GM23338 (cell line): ENCODE measurements at regions not wholly inside any gene's neighbourhood (a gene's known extent, or its start where the extent isn't known, plus 50 kb on each side); places are given as distances from the start of the nearest gene placed in this dataset.

Experiments used
- ATAC-seq: fragments of 200-7000 bp; cut with Tn5 transposase; 3 replicates; pipeline ENCODE4 v1.9.1; 2020
- DNase-seq: peaks from one replicate; pipeline ENCODE4 v3.0.0-alpha.2; 2015; ENCODE audit warnings: low spot score
- H2AFZ ChIP-seq: fragments of 200-600 bp; sonication (generic); 2 replicates; pipeline ENCODE4 v1.8.0; 2016; ENCODE audit warnings: antibody characterized with exemption, mild to moderate bottlenecking, moderate library complexity
- H3F3A ChIP-seq: fragments of 200-600 bp; sonication (generic); replicated peaks from 2 replicates; pipeline ENCODE4 v1.8.0; 2017; ENCODE audit warnings: antibody characterized with exemption, mixed run types, low read depth
- H3K27ac ChIP-seq: fragments of 200-600 bp; sonication (generic); 2 replicates; pipeline ENCODE4 v1.6.1; 2016; ENCODE audit warnings: low read depth
- H3K27me3 ChIP-seq: fragments of 200-600 bp; sonication (generic); 2 replicates; pipeline ENCODE4 v1.8.0; 2016; ENCODE audit warnings: mild to moderate bottlenecking, mixed run types, moderate library complexity; ENCODE audit not compliant: insufficient read depth
- H3K36me3 ChIP-seq: fragments of 200-600 bp; sonication (generic); 2 replicates; pipeline ENCODE4 v1.8.0; 2016; ENCODE audit warnings: mild to moderate bottlenecking; ENCODE audit not compliant: insufficient read depth
- H3K4me1 ChIP-seq: fragments of 200-600 bp; sonication (generic); 2 replicates; pipeline ENCODE4 v1.8.0; 2016; ENCODE audit warnings: mild to moderate bottlenecking, moderate library complexity; ENCODE audit not compliant: insufficient read depth
- H3K4me2 ChIP-seq: fragments of 200-600 bp; sonication (generic); 2 replicates; pipeline ENCODE4 v1.7.1; 2017; ENCODE audit warnings: mixed run types
- H3K4me3 ChIP-seq: fragments of 200-600 bp; sonication (generic); 2 replicates; pipeline ENCODE4 v1.6.1; 2016; ENCODE audit warnings: mixed run types
- H3K79me2 ChIP-seq: fragments of 200-600 bp; sonication (generic); replicated peaks from 2 replicates; pipeline ENCODE4 v1.8.0; 2017; ENCODE audit warnings: mild to moderate bottlenecking; ENCODE audit not compliant: insufficient read depth
- H3K9me2 ChIP-seq: fragments of 200-600 bp; sonication (generic); 2 replicates; pipeline ENCODE4 v1.8.0; 2017; ENCODE audit not compliant: insufficient read depth
- H4K20me1 ChIP-seq: fragments of 200-600 bp; sonication (generic); replicated peaks from 2 replicates; pipeline ENCODE4 v1.8.0; 2017; ENCODE audit warnings: mild to moderate bottlenecking; ENCODE audit not compliant: insufficient read depth
- H3K27ac Mint-ChIP-seq: 2 replicates; pipeline ENCODE4 v1.8.0; 2020; ENCODE audit warnings: inconsistent platforms, mild to moderate bottlenecking, moderate library complexity, mixed read lengths
- H3K27me3 Mint-ChIP-seq: 3 replicates; pipeline ENCODE4 v1.8.0; 2022; ENCODE audit warnings: low read depth, mild to moderate bottlenecking, moderate library complexity, mixed read lengths, inconsistent platforms; ENCODE audit not compliant: insufficient read depth, poor library complexity
- H3K36me3 Mint-ChIP-seq: 3 replicates; pipeline ENCODE4 v1.8.0; 2021; ENCODE audit warnings: low read depth, mild to moderate bottlenecking, inconsistent platforms, moderate library complexity, mixed read lengths
- H3K4me1 Mint-ChIP-seq: 3 replicates; pipeline ENCODE4 v1.8.0; 2020; ENCODE audit warnings: mild to moderate bottlenecking, inconsistent platforms, mixed read lengths
- H3K4me3 Mint-ChIP-seq: 3 replicates; pipeline ENCODE4 v1.8.0; 2021; ENCODE audit warnings: moderate library complexity, mild to moderate bottlenecking, inconsistent platforms, mixed read lengths
- H3K9me3 Mint-ChIP-seq: 3 replicates; pipeline ENCODE4 v1.8.0; 2020; ENCODE audit warnings: moderate library complexity, mild to moderate bottlenecking, inconsistent platforms, mixed read lengths
- CREB1 ChIP-seq: fragments of 250-450 bp; sonication (Bioruptor Pico); IDR thresholded peaks from 2 replicates; pipeline ENCODE4 v1.5.0; 2020; ENCODE audit warnings: low read depth, mild to moderate bottlenecking, moderate library complexity
- EZH2phosphoT487 ChIP-seq: fragments of 200-600 bp; sonication (generic); IDR thresholded peaks from one replicate; pipeline ENCODE4 v1.8.1; 2018; ENCODE audit warnings: antibody characterized with exemption; ENCODE audit not compliant: unreplicated experiment
- POLR2AphosphoS5 ChIP-seq: IDR thresholded peaks from 2 replicates; pipeline ENCODE4 v1.6.1; 2016; ENCODE audit warnings: antibody characterized with exemption, low read depth
- STAT1 ChIP-seq: IDR thresholded peaks from one replicate; pipeline ENCODE4 v1.6.1; 2016; ENCODE audit warnings: antibody characterized with exemption; ENCODE audit not compliant: unreplicated experiment
- ZNF114 ChIP-seq: fragments of 250-450 bp; sonication (Bioruptor Pico); IDR thresholded peaks from 2 replicates; pipeline ENCODE4 v1.5.0; 2020; ENCODE audit warnings: mild to moderate bottlenecking, moderate library complexity
- ZNF331 ChIP-seq: fragments of 250-450 bp; sonication (Bioruptor Pico); IDR thresholded peaks from 2 replicates; pipeline ENCODE4 v1.5.0; 2020; ENCODE audit warnings: low read depth, mild to moderate bottlenecking, moderate library complexity
- TF ChIP-seq, protein P1 (sequence below), 2 experiments: fragments of 200-600 bp in 1 of 2; sonication (generic) in 1 of 2; conservative IDR thresholded peaks; 2 replicates each; pipeline versions ENCODE4 v1.5.1 to v1.6.1; 2016 to 2017; ENCODE audit warnings: antibody characterized with exemption in 2 of 2, low read depth in 2 of 2, mild to moderate bottlenecking in 2 of 2, moderate library complexity in 1 of 2
- TF ChIP-seq, protein P2 (sequence below): IDR thresholded peaks from 2 replicates; pipeline ENCODE4 v1.6.1; 2016; ENCODE audit warnings: antibody characterized with exemption
- TF ChIP-seq, protein P3 (sequence below): IDR thresholded peaks from one replicate; pipeline ENCODE4 v1.6.1; 2018; ENCODE audit warnings: antibody characterized with exemption; ENCODE audit not compliant: unreplicated experiment

DNA sequence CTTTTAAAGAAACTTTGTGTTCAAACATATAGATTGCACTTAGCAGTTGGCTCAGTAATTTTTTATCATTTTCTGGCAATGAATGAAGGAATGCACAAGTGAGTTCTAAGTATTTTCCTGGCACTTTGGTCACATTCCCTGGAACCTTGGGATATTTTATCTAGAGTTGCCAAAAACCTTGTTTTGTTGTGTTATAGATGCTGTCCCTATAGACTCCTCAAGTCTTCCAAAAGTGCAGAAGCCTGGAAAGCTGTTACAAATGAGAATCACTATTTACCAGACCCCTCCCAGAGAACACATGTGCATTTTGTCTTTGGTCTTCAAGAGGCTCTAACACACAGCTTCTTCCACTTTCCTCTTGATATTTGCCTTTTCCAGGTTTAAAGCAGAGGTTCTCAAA lies 108.3 kb downstream of the RND3 start (continued):
- TF ChIP-seq, protein P1, sequence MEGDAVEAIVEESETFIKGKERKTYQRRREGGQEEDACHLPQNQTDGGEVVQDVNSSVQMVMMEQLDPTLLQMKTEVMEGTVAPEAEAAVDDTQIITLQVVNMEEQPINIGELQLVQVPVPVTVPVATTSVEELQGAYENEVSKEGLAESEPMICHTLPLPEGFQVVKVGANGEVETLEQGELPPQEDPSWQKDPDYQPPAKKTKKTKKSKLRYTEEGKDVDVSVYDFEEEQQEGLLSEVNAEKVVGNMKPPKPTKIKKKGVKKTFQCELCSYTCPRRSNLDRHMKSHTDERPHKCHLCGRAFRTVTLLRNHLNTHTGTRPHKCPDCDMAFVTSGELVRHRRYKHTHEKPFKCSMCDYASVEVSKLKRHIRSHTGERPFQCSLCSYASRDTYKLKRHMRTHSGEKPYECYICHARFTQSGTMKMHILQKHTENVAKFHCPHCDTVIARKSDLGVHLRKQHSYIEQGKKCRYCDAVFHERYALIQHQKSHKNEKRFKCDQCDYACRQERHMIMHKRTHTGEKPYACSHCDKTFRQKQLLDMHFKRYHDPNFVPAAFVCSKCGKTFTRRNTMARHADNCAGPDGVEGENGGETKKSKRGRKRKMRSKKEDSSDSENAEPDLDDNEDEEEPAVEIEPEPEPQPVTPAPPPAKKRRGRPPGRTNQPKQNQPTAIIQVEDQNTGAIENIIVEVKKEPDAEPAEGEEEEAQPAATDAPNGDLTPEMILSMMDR (conservative IDR thresholded peaks at IDR 0.05; ENCODE audit: low read depth in 2 of 2), result no peak
- no peak for TF ChIP-seq ZNF114
- TF ChIP-seq EZH2phosphoT487, result no peak
- no peak for TF ChIP-seq POLR2AphosphoS5
- no peak for TF ChIP-seq STAT1
- no peak for TF ChIP-seq CREB1 (CRISPR knock-in tag)
- TF ChIP-seq, protein P2, sequence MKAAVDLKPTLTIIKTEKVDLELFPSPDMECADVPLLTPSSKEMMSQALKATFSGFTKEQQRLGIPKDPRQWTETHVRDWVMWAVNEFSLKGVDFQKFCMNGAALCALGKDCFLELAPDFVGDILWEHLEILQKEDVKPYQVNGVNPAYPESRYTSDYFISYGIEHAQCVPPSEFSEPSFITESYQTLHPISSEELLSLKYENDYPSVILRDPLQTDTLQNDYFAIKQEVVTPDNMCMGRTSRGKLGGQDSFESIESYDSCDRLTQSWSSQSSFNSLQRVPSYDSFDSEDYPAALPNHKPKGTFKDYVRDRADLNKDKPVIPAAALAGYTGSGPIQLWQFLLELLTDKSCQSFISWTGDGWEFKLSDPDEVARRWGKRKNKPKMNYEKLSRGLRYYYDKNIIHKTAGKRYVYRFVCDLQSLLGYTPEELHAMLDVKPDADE, result no peak
- no peak for TF ChIP-seq ZNF331

DNA sequence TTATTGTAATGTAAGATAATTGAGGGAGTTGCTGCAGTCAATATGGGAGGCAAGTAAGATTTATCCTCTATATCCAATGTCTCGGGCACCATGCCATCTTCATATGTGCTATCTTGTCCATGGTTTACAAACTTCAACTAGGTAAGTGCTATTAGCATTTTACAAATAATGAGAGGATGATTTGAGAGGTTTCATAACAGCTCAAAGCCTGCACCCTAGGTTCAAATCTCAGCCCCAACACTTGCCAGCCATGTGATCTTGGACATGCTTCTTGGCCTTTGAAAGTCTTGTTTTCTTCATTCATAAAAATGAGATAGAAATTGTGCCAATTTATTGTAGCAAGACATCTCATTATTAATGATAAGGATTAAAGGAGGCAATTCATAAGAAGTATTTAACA lies 108.8 kb downstream of the RND3 start:
- Mint-ChIP-seq H3K27ac (no peak overlapping the region), H3K36me3 (peaks cover 8% of the 10 kb centered on the region; the same call in 1 of the 3 replicates), H3K27me3 (no peaks in the 10 kb centered on the region), H3K4me1 (peaks cover 7% of the 10 kb centered on the region; the same call in 1 of the 3 replicates), H3K4me3 (no peak overlapping the region), H3K9me3 (peaks cover 22% of the 10 kb centered on the region; the same call in 2 of the 3 replicates)
- ATAC-seq (no peak), DNase-seq (no peak)
- Histone ChIP-seq H3K36me3 (no peaks in the 10 kb centered on the region), H2AFZ (no peak overlapping the region), H4K20me1 (no peaks in the 10 kb centered on the region), H3K9me2 (no peaks in the 10 kb centered on the region; the same call in 1 of the 2 replicates), H3K4me1 (no peaks in the 10 kb centered on the region), H3K27ac (no peak overlapping the region), H3F3A (no peaks in the 10 kb centered on the region), H3K4me3 (no peak overlapping the region), H3K27me3 (no peaks in the 10 kb centered on the region), H3K79me2 (no peaks in the 10 kb centered on the region), H3K4me2 (no peak overlapping the region)
- TF ChIP-seq, protein P2, result no peak
- no peak for TF ChIP-seq CREB1 (CRISPR knock-in tag)
- TF ChIP-seq, protein P3, sequence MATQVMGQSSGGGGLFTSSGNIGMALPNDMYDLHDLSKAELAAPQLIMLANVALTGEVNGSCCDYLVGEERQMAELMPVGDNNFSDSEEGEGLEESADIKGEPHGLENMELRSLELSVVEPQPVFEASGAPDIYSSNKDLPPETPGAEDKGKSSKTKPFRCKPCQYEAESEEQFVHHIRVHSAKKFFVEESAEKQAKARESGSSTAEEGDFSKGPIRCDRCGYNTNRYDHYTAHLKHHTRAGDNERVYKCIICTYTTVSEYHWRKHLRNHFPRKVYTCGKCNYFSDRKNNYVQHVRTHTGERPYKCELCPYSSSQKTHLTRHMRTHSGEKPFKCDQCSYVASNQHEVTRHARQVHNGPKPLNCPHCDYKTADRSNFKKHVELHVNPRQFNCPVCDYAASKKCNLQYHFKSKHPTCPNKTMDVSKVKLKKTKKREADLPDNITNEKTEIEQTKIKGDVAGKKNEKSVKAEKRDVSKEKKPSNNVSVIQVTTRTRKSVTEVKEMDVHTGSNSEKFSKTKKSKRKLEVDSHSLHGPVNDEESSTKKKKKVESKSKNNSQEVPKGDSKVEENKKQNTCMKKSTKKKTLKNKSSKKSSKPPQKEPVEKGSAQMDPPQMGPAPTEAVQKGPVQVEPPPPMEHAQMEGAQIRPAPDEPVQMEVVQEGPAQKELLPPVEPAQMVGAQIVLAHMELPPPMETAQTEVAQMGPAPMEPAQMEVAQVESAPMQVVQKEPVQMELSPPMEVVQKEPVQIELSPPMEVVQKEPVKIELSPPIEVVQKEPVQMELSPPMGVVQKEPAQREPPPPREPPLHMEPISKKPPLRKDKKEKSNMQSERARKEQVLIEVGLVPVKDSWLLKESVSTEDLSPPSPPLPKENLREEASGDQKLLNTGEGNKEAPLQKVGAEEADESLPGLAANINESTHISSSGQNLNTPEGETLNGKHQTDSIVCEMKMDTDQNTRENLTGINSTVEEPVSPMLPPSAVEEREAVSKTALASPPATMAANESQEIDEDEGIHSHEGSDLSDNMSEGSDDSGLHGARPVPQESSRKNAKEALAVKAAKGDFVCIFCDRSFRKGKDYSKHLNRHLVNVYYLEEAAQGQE, result no peak
